Stomach (tissue), 4 donors: ENCODE measurements at regions not wholly inside any gene's neighbourhood (a gene's known extent, or its start where the extent isn't known, plus 50 kb on each side); places are given as distances from the start of the nearest gene placed in this dataset.

Source experiments
- CTCF ChIP-seq, 7 experiments: fragments of 450-650 bp in 4 of 7; fragments of 200-600 bp in 3 of 7; sonication (generic) in 3 of 7; IDR thresholded peaks; one replicate each; pipeline ENCODE4 v1.5.1; 2016 to 2019; ENCODE audit warnings: antibody characterized with exemption in 7 of 7, control low read depth in 2 of 7, mild to moderate bottlenecking in 1 of 7
- POLR2A ChIP-seq, 4 donors: fragments of 450-650 bp; IDR thresholded peaks; one replicate each; pipeline ENCODE4 v1.6.1; 2016; ENCODE audit warnings: antibody characterized with exemption in 4 of 4, control low read depth in 2 of 4, mild to moderate bottlenecking in 1 of 4, moderate library complexity in 1 of 4
- POLR2AphosphoS5 ChIP-seq, 3 donors: sonication (generic); formaldehyde crosslinking; IDR thresholded peaks; one replicate each; pipeline ENCODE4 v1.6.1; 2016; ENCODE audit warnings: antibody characterized with exemption in 3 of 3

DNA sequence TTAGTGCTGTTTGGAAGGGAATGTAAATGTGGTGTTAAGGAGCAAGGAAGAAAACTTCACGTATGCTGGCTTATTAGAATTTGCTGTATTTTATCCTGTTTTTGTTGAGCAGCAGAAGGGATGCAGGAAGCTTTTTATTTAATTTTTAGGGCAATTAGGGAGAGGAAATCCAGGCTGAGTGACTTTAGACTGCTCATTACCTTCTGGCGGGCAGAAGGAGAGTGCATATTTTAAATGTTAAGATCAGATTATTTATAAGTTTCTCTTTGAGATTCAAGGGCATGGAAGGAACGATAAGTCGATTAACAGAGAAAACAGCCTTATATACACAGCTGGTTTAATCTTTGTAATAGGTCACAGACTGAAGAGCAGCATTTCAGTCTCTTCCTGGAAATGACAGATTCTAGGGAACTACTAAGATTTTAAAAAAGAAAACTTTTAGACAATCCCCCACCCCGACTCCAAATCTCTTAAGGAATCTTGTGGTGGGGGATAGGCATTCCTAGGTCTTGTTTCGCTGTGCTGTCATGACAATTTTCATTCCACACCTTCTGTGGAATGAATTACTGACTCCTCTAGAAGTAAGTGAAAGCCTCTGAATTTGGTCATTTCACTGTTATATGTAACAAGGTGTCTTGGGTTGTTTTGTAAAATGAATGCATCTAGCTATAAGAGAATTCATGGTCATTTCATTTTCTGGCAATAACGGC, 402.5 kb downstream of the RAPGEF2 start:
- TF ChIP-seq CTCF (IDR thresholded peaks at IDR 0.05) (no peak), POLR2A (IDR thresholded peaks at IDR 0.05) (no peak), POLR2AphosphoS5 (IDR thresholded peaks at IDR 0.05) (no peak)
